ENCODE measurements at regions not wholly inside any gene's neighbourhood (a gene's known extent, or its start where the extent isn't known, plus 50 kb on each side); places are given as distances from the start of the nearest gene placed in this dataset.

DNA sequence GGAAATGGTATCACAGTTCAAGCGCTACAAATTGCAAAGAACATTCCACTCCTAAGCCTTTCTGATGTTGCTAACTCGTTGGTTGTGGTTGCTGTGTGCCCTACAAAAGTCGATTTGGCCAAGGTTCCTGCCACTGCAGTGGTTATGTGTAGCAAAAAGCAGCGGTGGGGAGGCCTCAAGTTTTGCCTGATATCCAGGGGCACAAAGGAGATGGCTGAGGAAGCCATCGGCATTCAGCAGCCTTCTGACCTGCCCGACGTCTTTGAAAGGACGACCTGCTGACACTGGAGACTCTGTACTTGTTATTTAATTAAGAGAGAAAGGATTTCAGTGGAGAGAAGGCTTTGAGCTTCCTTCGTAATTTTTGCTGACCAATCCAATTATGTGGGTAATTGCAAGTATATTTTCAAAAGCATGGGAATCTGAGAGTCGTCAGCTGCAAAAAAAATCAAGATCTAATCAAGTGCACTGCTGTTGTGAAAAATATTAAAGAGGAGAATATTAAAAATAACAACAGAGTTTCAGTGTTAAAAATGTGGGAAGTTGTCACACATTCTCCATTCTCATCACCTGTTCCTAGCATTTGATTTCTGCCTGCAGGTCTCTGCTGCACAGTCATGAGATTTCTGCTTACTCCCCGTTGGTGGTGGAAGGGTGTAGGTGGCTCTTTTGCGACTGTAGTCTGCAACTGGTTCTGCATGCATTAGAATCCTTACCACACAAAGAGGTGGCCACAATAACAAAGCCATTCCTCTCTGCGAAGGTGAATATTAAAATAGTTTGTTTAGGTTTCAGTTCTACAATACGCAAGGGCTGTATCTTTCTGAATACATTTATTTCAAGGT, 319.2 kb downstream of the IRX2 start:
- no peak for DNase-seq

DNA sequence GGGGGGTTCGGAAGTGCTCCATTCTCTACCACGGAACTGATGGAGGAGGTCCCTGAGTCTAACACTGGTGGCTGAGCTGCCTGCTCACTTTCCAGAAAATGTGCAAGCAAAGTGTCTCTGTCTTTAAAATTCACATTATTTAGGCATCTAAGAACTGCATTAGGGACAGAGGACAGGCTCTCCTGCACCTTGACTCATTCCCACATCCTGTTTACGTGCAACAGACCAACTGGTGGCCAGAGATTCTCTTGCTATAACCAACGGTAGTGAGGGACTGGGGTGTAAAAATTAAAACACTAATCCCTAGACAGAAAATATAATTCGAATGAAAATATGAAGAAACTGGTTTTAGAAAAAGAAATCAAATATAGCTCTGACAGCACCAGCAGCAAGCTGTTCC, 320.9 kb downstream of the IRX2 start:
- DNase-seq = no peak

DNA sequence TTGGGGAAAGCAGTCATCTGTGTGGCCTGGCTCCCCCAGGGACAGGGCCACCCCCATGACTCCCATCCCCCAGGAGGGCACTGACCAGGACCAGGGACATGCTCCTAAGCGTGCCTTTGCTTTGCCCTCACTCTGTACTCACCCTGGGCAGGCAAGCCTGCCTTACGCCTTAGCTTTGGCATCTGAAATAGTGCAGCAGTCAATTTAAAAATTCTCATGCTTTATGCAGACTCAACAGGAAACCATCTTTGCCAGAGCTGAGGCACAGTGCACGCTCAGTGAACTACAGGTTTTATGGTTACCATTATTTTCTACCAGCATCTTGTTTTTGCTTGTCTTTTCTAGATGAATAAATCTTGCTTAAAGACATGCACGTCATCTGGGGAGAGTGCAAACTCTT, 323.5 kb downstream of the IRX2 start:
- DNase-seq = no peak

- DNase-seq = no peak
Measured at GRCh38 chr5:2423634-2424033, 327.8 kb downstream of the IRX2 start.

DNA sequence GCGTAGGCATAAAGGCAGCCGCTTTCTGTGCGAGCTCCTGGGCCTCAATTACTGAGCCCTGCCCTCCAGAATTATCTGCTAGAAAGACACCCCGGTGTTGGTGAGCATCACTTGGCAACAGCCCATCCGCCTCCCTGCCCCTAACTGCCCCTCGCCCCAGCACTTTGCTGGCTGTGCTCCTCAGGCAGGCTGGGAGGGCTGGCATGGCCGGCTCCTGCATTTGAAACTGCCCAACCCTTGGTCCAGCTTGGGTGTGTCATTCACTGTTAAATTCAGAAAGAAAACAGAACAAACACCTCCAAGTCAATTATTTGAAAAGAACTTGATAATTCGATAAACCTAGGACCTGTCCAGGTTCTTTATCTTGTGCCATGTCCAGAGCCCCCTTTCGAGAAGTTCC, 334.2 kb downstream of the IRX2 start:
- DNase-seq = no peak

DNA sequence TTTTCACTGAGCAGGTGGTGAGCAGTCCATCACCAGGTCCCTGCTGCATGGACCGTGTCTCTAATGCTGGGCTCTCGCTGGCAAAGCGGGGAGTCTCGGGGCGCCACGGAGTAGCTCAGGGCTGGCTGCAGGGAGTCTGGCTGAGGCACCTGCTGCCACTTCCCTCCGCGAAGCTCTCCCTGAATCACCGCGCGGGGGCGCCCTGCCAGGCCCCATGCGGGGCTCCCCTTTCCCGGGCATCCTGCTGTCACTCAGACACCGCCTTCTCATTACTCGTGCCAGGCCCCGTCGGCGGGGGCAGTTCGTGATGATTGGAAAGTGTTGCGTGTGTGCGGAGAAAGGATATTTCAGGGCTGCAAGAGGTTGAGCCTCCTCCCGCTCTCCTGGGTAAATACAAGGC, 335.8 kb downstream of the IRX2 start:
- DNase-seq = no peak

GRCh38 chr5:2410451-2410850, 341.0 kb downstream of the IRX2 start:
- no peak for DNase-seq

DNA sequence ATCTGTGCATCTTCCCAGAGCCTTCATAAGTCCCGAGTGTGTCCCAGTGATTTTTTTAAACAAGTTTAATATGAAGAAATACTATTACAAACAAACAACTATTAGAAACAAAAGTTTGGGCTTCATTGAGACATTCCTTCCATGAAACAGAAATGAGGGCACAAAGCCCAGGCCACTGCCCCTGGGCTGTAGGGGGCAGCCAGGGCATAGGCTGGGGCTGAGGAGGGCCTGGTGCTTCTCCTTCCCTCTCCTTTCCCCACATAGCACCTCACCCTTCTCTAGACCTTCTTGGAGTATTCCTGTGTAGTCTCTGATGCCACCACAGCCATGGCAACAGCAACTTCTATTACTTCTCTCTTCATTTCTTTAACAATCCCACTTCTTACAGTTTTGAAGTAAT, 348.2 kb downstream of the IRX2 start:
- no peak for DNase-seq

- no peak for DNase-seq
Measured at GRCh38 chr5:2399804-2400203, 351.7 kb downstream of the IRX2 start.

DNA sequence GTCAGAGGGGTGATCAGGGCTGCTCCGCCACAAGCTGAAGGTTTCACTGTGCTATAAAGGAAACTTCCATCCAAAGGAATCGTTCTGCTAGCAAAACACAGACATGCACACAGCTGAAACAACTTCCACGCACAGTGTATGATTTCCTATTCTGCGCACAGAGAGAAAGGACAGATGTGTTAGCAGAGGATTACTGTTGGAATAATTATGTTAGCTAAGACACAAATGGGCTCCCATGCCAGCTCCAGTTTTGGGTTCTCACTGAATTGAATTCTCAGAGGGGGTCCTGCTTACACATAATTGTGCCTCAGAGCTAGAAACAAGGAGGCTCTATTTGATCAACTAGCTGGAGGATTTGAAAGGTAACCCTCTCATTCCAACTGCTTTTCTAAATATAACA, 352.4 kb downstream of the IRX2 start:
- DNase-seq = no peak

DNA sequence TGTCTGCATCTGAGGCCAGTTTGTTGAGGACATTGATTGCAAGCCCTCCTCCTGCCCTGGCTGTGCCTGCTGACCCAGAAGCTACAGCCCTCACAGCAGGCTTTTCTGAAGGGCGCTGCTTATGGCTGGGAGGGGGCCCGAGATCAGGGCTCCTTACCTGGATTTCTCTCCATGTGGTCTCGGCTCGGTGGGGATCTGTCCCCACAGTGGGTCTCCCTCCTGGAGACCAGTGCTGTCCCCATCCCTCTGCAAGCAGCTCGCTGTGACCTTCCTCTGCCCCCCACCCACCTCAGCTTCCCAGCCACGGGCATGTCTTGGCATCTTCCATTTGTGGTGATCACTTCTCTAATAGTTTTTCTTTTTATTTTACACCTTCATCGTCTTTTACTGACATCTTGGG, 357.9 kb downstream of the IRX2 start:
- no peak for DNase-seq

DNA sequence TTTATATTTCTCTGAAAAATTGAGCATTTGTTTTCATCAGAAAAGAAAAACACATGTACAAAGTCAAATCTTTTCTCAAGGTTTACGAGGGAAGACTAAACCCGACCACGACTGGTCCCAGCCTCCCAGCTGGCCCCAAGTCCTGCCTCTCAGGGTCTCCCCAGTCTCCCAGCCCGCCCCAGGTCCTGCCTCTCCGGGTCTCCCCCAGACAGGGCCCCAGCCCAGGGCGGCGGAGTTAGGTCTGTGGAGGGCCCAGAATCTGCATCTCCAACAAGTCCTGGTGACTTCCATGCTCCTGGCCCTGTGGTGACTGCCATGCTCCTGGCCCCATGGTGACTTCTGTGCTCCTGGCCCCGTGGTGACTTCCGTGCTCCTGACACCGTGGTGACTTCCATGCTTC, 359.9 kb downstream of the IRX2 start:
- DNase-seq = no peak

DNA sequence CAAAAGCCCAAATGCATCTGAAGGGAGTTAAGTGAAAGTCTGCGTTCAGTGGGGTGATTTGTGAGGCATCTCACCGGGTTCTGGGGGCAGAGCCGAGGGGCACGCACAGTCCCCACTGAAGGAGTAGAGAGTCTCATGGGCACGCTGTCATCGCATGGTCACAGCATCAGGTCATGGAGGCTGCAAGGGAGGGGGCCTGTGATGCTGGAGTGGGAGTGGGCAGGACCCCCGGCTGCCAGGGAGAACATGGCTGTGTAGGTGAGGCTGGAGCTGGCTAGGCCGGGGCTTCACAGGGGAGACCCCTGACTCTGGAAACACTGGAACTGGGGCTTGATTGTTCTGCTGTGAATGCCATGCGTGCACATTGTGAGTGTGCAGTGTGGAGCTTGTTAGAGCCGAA, 360.5 kb downstream of the IRX2 start:
- DNase-seq = no peak

DNA sequence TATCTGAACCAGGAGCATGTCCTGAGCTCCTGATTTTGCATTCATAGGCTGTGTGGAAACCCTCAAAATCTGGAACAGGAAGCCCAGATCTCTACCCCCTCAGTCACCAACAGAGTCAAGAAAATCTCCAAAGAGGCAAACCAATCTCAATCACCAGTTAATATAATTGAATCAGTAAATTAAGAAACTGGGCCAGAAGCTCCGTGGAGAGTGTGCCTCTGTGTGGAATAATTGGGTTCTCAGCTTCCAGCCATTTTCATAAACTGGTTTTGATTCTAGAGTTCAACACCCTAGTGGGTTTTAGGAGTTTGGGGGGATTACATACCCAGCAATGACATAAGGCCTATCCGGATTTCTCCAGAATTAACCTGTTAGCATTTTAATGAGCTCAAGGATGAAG, 362.9 kb downstream of the IRX2 start:
- no peak for DNase-seq

GRCh38 chr5:2387634-2388325, 363.7 kb downstream of the IRX2 start:
- DNase-seq = no peak

DNA sequence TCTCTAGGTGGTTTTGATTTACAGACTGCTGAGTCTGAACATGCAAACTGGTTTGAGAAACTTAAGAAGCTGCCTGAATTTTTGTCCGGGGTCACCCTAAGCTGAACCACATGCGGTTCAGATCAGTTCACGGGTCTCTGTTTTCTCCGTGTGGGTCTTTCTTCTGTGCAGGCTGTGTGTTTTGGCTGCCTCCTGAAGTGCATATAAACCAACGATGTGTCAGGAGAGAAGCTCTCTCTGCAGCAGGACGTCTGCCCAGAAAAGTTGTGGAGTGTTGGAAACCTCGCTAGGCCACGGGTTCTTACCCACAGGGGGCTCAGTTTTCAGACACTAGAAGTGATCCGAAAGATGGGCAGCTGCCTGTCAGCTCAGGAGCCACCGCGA, 364.2 kb downstream of the IRX2 start:
- DNase-seq = no peak

GRCh38 chr5:2385818-2386217, 365.7 kb downstream of the IRX2 start:
- DNase-seq = no peak

GRCh38 chr5:2383698-2384065, 367.8 kb downstream of the IRX2 start:
- DNase-seq = no peak

DNA sequence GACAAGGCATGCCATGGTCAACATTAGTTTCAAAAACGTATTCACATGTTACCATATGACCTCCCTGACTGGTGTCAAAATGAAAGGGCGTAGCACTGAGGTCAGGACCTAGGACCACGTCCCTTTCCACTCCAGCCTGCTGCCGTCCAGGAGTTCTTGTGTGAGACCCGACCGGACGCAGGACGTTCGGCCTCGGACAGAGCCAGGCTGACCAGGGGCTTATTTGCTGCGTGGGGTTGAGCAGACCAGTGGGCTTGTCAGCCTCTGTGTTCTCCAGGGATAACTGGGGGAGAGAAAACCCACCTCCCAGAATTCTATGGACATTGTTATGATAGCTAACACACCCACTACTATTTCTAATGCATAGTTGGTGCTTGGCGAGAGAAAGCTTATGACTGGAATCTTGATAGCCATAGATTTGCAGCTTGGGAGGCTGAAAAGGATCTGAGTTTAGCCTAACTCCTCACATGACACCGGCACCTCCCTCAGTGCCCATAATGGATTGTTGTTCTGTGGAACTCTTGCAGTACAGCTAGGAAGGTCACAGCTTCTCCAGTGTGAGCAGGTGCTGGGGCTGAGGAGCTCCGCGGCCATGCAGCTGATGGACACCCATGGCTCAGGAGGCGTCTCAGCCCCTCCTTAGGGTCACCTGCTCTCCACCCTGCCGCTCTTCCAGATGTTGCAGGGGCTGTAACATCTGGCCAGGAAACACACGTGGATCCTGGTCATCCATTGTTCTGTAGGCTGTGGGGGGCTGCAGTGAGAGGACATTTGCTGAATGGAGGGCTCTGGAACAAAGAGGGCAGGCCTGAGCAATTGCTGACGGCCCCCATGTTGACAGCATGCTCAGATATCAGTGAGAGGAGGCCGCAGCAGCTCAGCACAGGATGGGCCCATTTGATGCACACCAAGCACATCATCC, 368.4 kb downstream of the IRX2 start:
- DNase-seq = no peak

DNA sequence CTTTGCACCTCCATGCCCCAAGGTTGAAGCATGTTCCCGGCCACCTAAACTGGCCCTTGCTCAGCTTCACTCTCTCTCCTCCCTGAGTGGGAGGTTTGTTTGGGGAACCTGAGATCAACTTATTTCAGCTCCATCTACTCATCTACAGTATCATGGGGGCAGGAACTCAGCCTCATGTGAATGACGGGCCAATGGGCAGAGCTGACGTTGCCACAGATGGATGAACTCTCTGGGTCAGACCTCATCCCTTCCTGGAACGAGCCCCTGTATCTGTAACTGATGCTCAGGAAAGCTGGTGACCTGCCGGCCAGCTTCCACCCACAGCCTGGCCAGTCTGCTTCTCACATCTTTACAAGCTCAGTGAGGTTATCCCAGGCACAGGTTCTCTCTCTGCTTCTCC, 369.6 kb downstream of the IRX2 start:
- DNase-seq = no peak

- no peak for DNase-seq
Measured at GRCh38 chr5:2381070-2381469, 370.4 kb downstream of the IRX2 start.

- no peak for DNase-seq
Measured at GRCh38 chr5:2378976-2379375, 372.5 kb downstream of the IRX2 start.

- no peak for DNase-seq
Measured at GRCh38 chr5:2378108-2378507, 373.4 kb downstream of the IRX2 start.

GRCh38 chr5:2376486-2376885, 375.0 kb downstream of the IRX2 start:
- DNase-seq = no peak
